Activated naive CD4-positive, alpha-beta T cell treated with anti-CD3 and anti-CD28 coated beads for 36 hours (primary cell): ENCODE measurements at regions not wholly inside any gene's neighbourhood (a gene's known extent, or its start where the extent isn't known, plus 50 kb on each side); places are given as distances from the start of the nearest gene placed in this dataset.
"Not testable (repeated sequence)": the region's sequence is repeated elsewhere in the genome, so short reads cannot be mapped to it uniquely, and the experiment has no call there.

Source experiments
- CTCF ChIA-PET: fragments of 350-600 bp; sonication (Branson Sonifier 250); formaldehyde crosslinking; loops from one replicate; lab custom pipeline; 2021; ENCODE audit warnings: antibody characterized with exemption; lab: Charles Lee
- DNase-seq: peaks from one replicate; pipeline ENCODE4 v3.0.0-alpha.2; 2020
- H3K27ac Mint-ChIP-seq: one replicate; pipeline ENCODE4 v1.8.0; 2021; ENCODE audit warnings: mild to moderate bottlenecking, mixed read lengths
- H3K27me3 Mint-ChIP-seq: one replicate; pipeline ENCODE4 v1.8.0; 2021; ENCODE audit warnings: low read depth, mixed read lengths
- H3K36me3 Mint-ChIP-seq: one replicate; pipeline ENCODE4 v1.8.0; 2021; ENCODE audit warnings: low read depth, mixed read lengths
- H3K4me1 Mint-ChIP-seq: one replicate; pipeline ENCODE4 v1.8.0; 2021; ENCODE audit warnings: low read depth, mixed read lengths
- H3K4me3 Mint-ChIP-seq: one replicate; pipeline ENCODE4 v1.8.0; 2021; ENCODE audit warnings: mild to moderate bottlenecking, moderate library complexity, mixed read lengths
- H3K9me3 Mint-ChIP-seq: one replicate; pipeline ENCODE4 v1.8.0; 2021; ENCODE audit warnings: mixed read lengths
- intact Hi-C: fragments of 100-400 bp; cut with micrococcal nuclease; formaldehyde crosslinking; loops from one replicate; pipeline ENCODE4 v1.15.1; 2023

GRCh38 chr15:46088486-46089445 is 453.9 kb downstream of the SQOR start:
- intact Hi-C loops = no loop called here
- Mint-ChIP-seq H3K4me3 (no peak overlapping the region), H3K27ac (no peak overlapping the region), H3K9me3 (peaks cover 2% of the 10 kb centered on the region), H3K27me3 (no peaks in the 10 kb centered on the region), H3K4me1 (no peaks in the 10 kb centered on the region), H3K36me3 (no peaks in the 10 kb centered on the region)
- CTCF ChIA-PET = interaction anchor here (0.6 kb wide), 2 partner anchors 122 to 937 kb away, joined by 4 read pairs; no protein-coding TSS in a partner anchor
- no peak for DNase-seq

- H3K4me3 Mint-ChIP-seq = no peak overlapping the region
- CTCF ChIA-PET = interaction anchor here (0.6 kb wide), 1 partner anchor 937 kb away, joined by 4 read pairs; no protein-coding TSS in a partner anchor
Measured at GRCh38 chr15:46089467-46089935, 454.7 kb downstream of the SQOR start.

GRCh38 chr15:46091860-46092450 is 457.1 kb downstream of the SQOR start:
- intact Hi-C loops = loop anchor here (5.0 kb wide), 1 partner anchor 220 kb away; no protein-coding TSS in a partner anchor
- Mint-ChIP-seq H3K9me3 (peaks cover 5% of the 10 kb centered on the region), H3K36me3 (no peaks in the 10 kb centered on the region), H3K4me3 (no peak overlapping the region), H3K27ac (no peak overlapping the region), H3K27me3 (no peaks in the 10 kb centered on the region), H3K4me1 (no peaks in the 10 kb centered on the region)
- DNase-seq = peak; percentile 24
- CTCF ChIA-PET = no interaction called here

More at GRCh38 chr15:46089467-46089935, 454.7 kb downstream of the SQOR start:
- no peak for DNase-seq
- peaks cover 4% of the 10 kb centered on the region for H3K9me3 Mint-ChIP-seq
- intact Hi-C loops = no loop called here
- H3K36me3 Mint-ChIP-seq = no peaks in the 10 kb centered on the region
- H3K27ac Mint-ChIP-seq = no peak overlapping the region
- no peaks in the 10 kb centered on the region for H3K4me1 Mint-ChIP-seq
- no peaks in the 10 kb centered on the region for H3K27me3 Mint-ChIP-seq

GRCh38 chr15:46098006-46098405 is 463.2 kb downstream of the SQOR start:
- H3K27me3 Mint-ChIP-seq, H3K4me1 Mint-ChIP-seq, CTCF ChIA-PET, H3K9me3 Mint-ChIP-seq, DNase-seq, H3K36me3 Mint-ChIP-seq, H3K27ac Mint-ChIP-seq, intact Hi-C loops, H3K4me3 Mint-ChIP-seq: not testable (repeated sequence)

GRCh38 chr15:46110755-46111154 is 475.9 kb downstream of the SQOR start:
- DNase-seq = no peak
- no peaks in the 10 kb centered on the region for H3K4me1 Mint-ChIP-seq
- peaks cover 4% of the 10 kb centered on the region for H3K9me3 Mint-ChIP-seq
- intact Hi-C loops = no loop called here
- H3K27ac Mint-ChIP-seq = no peak overlapping the region
- H3K36me3 Mint-ChIP-seq = no peaks in the 10 kb centered on the region
- no peak overlapping the region for H3K4me3 Mint-ChIP-seq
- CTCF ChIA-PET = interaction anchor here (0.6 to 0.7 kb wide), 2 partner anchors 193 to 1431 kb away, joined by 3 to 5 read pairs; no protein-coding TSS in a partner anchor
- no peaks in the 10 kb centered on the region for H3K27me3 Mint-ChIP-seq

- intact Hi-C loops = no loop called here
- no peak overlapping the region for H3K4me3 Mint-ChIP-seq
- CTCF ChIA-PET = interaction anchor here (0.6 to 0.7 kb wide), 2 partner anchors 116 to 204 kb away, joined by 3 read pairs; no protein-coding TSS in a partner anchor
Measured at GRCh38 chr15:46111730-46112129, 476.9 kb downstream of the SQOR start.

GRCh38 chr15:46117071-46117470 is 482.2 kb downstream of the SQOR start:
- intact Hi-C loops = no loop called here
- H3K4me1 Mint-ChIP-seq = no peaks in the 10 kb centered on the region
- no peaks in the 10 kb centered on the region for H3K9me3 Mint-ChIP-seq
- DNase-seq = no peak
- CTCF ChIA-PET = no interaction called here
- H3K27me3 Mint-ChIP-seq = no peaks in the 10 kb centered on the region
- no peak overlapping the region for H3K4me3 Mint-ChIP-seq
- H3K27ac Mint-ChIP-seq = no peak overlapping the region
- no peaks in the 10 kb centered on the region for H3K36me3 Mint-ChIP-seq

More at GRCh38 chr15:46111730-46112129, 476.9 kb downstream of the SQOR start:
- Mint-ChIP-seq H3K9me3 (peaks cover 4% of the 10 kb centered on the region), H3K4me1 (no peaks in the 10 kb centered on the region), H3K36me3 (no peaks in the 10 kb centered on the region), H3K27me3 (no peaks in the 10 kb centered on the region), H3K27ac (no peak overlapping the region)
- DNase-seq = no peak

- CTCF ChIA-PET = no interaction called here
- peaks cover 12% of the 10 kb centered on the region for H3K9me3 Mint-ChIP-seq
- no peaks in the 10 kb centered on the region for H3K36me3 Mint-ChIP-seq
- no peak for DNase-seq
- intact Hi-C loops = no loop called here
- H3K4me3 Mint-ChIP-seq = no peak overlapping the region
- H3K4me1 Mint-ChIP-seq = no peaks in the 10 kb centered on the region
- H3K27me3 Mint-ChIP-seq = no peaks in the 10 kb centered on the region
- H3K27ac Mint-ChIP-seq = no peak overlapping the region
Measured at GRCh38 chr15:46120713-46121112, 485.9 kb downstream of the SQOR start.

GRCh38 chr15:46121441-46121840 is 486.6 kb downstream of the SQOR start:
- DNase-seq = no peak

GRCh38 chr15:46126581-46126980 is 491.8 kb downstream of the SQOR start:
- H3K4me1 Mint-ChIP-seq = no peaks in the 10 kb centered on the region

More at GRCh38 chr15:46121441-46121840, 486.6 kb downstream of the SQOR start:
- intact Hi-C loops = no loop called here
- Mint-ChIP-seq H3K27ac (no peak overlapping the region), H3K27me3 (no peaks in the 10 kb centered on the region), H3K4me3 (no peak overlapping the region), H3K4me1 (no peaks in the 10 kb centered on the region), H3K9me3 (peaks cover 12% of the 10 kb centered on the region), H3K36me3 (no peaks in the 10 kb centered on the region)
- CTCF ChIA-PET = no interaction called here

GRCh38 chr15:46127361-46127874 is 492.6 kb downstream of the SQOR start:
- no peaks in the 10 kb centered on the region for H3K4me1 Mint-ChIP-seq
- intact Hi-C loops = no loop called here
- CTCF ChIA-PET = no interaction called here
- H3K4me3 Mint-ChIP-seq = no peak overlapping the region
- H3K27ac Mint-ChIP-seq = no peak overlapping the region
- peaks cover 16% of the 10 kb centered on the region for H3K9me3 Mint-ChIP-seq
- H3K36me3 Mint-ChIP-seq = no peaks in the 10 kb centered on the region
- H3K27me3 Mint-ChIP-seq = no peaks in the 10 kb centered on the region
- no peak for DNase-seq

More at GRCh38 chr15:46126581-46126980, 491.8 kb downstream of the SQOR start:
- Mint-ChIP-seq H3K27ac (no peak overlapping the region), H3K9me3 (peaks cover 16% of the 10 kb centered on the region), H3K4me3 (no peak overlapping the region), H3K36me3 (no peaks in the 10 kb centered on the region), H3K27me3 (no peaks in the 10 kb centered on the region)
- CTCF ChIA-PET = no interaction called here
- DNase-seq = no peak
- intact Hi-C loops = no loop called here

GRCh38 chr15:46129145-46129544 is 494.3 kb downstream of the SQOR start:
- Mint-ChIP-seq H3K9me3 (peaks cover 4% of the 10 kb centered on the region), H3K27me3 (no peaks in the 10 kb centered on the region), H3K27ac (no peak overlapping the region), H3K4me3 (no peak overlapping the region), H3K36me3 (no peaks in the 10 kb centered on the region), H3K4me1 (no peaks in the 10 kb centered on the region)
- intact Hi-C loops = no loop called here
- CTCF ChIA-PET = no interaction called here
- no peak for DNase-seq
